H1 (cell line): ENCODE measurements at regions not wholly inside any gene's neighbourhood (a gene's known extent, or its start where the extent isn't known, plus 50 kb on each side); places are given as distances from the start of the nearest gene placed in this dataset.

Experiments
- BRCA1 ChIP-seq: IDR thresholded peaks from 2 replicates; pipeline ENCODE4 v1.6.1; 2012; ENCODE audit warnings: low read depth, low read length, improper control_type of control experiment
- HDAC6 ChIP-seq: IDR thresholded peaks from one replicate; pipeline ENCODE4 v1.7.1; 2012; ENCODE audit warnings: low read depth, mild to moderate bottlenecking, inconsistent platforms, low read length, moderate library complexity
- SAP30 ChIP-seq: fragments of 300-600 bp; sonication (generic); IDR thresholded peaks from 2 replicates; pipeline ENCODE4 v1.7.1; 2012; ENCODE audit warnings: low read length, moderate library complexity, mild to moderate bottlenecking, inconsistent platforms; ENCODE audit not compliant: insufficient read depth, insufficient replicate concordance
- SP1 ChIP-seq: IDR thresholded peaks from 2 replicates; pipeline ENCODE4 v1.6.1; 2011; ENCODE audit warnings: low read depth, low read length
- SUZ12 ChIP-seq: fragments of 200-600 bp; sonication (generic); IDR thresholded peaks from 2 replicates; pipeline ENCODE4 v1.6.1; 2012; ENCODE audit warnings: mild to moderate bottlenecking, inconsistent platforms, low read length, moderate library complexity, mixed read lengths
- TAF7 ChIP-seq: optimal IDR thresholded peaks from 2 replicates; pipeline ENCODE3; 2011; ENCODE audit warnings: low read depth, mild to moderate bottlenecking, inconsistent platforms, low read length, moderate library complexity, borderline replicate concordance
- TBP ChIP-seq: IDR thresholded peaks from 2 replicates; pipeline ENCODE4 v1.6.1; 2011; ENCODE audit warnings: low read depth, low read length, improper control_type of control experiment
- TF ChIP-seq, protein P1 (sequence below): fragments of 300-600 bp; sonication (generic); IDR thresholded peaks from 2 replicates; pipeline ENCODE4 v1.7.1; 2012; ENCODE audit warnings: low read length, moderate library complexity, mild to moderate bottlenecking, inconsistent platforms; ENCODE audit not compliant: insufficient replicate concordance

DNA sequence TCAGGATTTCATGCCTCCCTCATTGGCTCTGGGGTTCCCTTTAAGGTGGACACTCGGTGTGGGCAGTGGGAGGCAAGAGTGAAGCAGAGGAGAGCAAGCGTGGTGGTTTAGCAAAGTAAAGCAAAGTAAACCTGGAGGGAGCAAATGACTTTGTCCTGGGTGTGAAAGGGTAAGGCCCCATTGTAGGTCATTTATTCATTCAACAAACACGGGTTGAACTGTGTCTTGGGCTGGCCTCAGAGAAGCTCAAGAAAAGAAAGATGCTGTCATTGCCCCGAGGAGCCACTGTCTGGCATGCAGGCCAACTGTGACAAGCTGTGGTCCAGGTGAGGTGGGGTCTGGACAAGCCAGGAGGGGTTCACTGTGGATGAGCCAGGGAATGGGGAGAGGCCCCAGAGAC lies 68.9 kb upstream of the DLK1 start (continued):
- TF ChIP-seq, protein P1, sequence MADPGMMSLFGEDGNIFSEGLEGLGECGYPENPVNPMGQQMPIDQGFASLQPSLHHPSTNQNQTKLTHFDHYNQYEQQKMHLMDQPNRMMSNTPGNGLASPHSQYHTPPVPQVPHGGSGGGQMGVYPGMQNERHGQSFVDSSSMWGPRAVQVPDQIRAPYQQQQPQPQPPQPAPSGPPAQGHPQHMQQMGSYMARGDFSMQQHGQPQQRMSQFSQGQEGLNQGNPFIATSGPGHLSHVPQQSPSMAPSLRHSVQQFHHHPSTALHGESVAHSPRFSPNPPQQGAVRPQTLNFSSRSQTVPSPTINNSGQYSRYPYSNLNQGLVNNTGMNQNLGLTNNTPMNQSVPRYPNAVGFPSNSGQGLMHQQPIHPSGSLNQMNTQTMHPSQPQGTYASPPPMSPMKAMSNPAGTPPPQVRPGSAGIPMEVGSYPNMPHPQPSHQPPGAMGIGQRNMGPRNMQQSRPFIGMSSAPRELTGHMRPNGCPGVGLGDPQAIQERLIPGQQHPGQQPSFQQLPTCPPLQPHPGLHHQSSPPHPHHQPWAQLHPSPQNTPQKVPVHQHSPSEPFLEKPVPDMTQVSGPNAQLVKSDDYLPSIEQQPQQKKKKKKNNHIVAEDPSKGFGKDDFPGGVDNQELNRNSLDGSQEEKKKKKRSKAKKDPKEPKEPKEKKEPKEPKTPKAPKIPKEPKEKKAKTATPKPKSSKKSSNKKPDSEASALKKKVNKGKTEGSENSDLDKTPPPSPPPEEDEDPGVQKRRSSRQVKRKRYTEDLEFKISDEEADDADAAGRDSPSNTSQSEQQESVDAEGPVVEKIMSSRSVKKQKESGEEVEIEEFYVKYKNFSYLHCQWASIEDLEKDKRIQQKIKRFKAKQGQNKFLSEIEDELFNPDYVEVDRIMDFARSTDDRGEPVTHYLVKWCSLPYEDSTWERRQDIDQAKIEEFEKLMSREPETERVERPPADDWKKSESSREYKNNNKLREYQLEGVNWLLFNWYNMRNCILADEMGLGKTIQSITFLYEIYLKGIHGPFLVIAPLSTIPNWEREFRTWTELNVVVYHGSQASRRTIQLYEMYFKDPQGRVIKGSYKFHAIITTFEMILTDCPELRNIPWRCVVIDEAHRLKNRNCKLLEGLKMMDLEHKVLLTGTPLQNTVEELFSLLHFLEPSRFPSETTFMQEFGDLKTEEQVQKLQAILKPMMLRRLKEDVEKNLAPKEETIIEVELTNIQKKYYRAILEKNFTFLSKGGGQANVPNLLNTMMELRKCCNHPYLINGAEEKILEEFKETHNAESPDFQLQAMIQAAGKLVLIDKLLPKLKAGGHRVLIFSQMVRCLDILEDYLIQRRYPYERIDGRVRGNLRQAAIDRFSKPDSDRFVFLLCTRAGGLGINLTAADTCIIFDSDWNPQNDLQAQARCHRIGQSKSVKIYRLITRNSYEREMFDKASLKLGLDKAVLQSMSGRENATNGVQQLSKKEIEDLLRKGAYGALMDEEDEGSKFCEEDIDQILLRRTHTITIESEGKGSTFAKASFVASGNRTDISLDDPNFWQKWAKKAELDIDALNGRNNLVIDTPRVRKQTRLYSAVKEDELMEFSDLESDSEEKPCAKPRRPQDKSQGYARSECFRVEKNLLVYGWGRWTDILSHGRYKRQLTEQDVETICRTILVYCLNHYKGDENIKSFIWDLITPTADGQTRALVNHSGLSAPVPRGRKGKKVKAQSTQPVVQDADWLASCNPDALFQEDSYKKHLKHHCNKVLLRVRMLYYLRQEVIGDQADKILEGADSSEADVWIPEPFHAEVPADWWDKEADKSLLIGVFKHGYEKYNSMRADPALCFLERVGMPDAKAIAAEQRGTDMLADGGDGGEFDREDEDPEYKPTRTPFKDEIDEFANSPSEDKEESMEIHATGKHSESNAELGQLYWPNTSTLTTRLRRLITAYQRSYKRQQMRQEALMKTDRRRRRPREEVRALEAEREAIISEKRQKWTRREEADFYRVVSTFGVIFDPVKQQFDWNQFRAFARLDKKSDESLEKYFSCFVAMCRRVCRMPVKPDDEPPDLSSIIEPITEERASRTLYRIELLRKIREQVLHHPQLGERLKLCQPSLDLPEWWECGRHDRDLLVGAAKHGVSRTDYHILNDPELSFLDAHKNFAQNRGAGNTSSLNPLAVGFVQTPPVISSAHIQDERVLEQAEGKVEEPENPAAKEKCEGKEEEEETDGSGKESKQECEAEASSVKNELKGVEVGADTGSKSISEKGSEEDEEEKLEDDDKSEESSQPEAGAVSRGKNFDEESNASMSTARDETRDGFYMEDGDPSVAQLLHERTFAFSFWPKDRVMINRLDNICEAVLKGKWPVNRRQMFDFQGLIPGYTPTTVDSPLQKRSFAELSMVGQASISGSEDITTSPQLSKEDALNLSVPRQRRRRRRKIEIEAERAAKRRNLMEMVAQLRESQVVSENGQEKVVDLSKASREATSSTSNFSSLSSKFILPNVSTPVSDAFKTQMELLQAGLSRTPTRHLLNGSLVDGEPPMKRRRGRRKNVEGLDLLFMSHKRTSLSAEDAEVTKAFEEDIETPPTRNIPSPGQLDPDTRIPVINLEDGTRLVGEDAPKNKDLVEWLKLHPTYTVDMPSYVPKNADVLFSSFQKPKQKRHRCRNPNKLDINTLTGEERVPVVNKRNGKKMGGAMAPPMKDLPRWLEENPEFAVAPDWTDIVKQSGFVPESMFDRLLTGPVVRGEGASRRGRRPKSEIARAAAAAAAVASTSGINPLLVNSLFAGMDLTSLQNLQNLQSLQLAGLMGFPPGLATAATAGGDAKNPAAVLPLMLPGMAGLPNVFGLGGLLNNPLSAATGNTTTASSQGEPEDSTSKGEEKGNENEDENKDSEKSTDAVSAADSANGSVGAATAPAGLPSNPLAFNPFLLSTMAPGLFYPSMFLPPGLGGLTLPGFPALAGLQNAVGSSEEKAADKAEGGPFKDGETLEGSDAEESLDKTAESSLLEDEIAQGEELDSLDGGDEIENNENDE = no peak
- TF ChIP-seq TBP (no peak), SUZ12 (no peak), HDAC6 (no peak), SP1 (no peak), BRCA1 (no peak), SAP30 (no peak), TAF7 (no peak)
